WTC11 (cell line): ENCODE measurements at regions not wholly inside any gene's neighbourhood (a gene's known extent, or its start where the extent isn't known, plus 50 kb on each side); places are given as distances from the start of the nearest gene placed in this dataset.

ENCODE experiments used
- ATAC-seq: fragments of 200-7000 bp; cut with Tn5 transposase; 2 replicates; pipeline ENCODE4 v1.10.0; 2021; ENCODE audit warnings: mild to moderate bottlenecking, moderate library complexity
- CTCF ChIA-PET: fragments of 300-600 bp; sonication (Branson Sonifier 250); formaldehyde crosslinking; loops from one replicate; lab custom pipeline; 2021; ENCODE audit warnings: antibody characterized with exemption; lab: Charles Lee
- POLR2A ChIA-PET: fragments of 350-600 bp; sonication (Branson Sonifier 250); formaldehyde crosslinking; loops from one replicate; lab custom pipeline; 2021; ENCODE audit warnings: antibody characterized with exemption; lab: Charles Lee
- DNase-seq: peaks from one replicate; pipeline ENCODE4 v3.0.0; 2021; ENCODE audit warnings: low spot score
- H3K27ac Mint-ChIP-seq: 2 replicates; pipeline ENCODE4 v1.8.0; 2021; ENCODE audit warnings: mixed read lengths
- H3K27me3 Mint-ChIP-seq: 2 replicates; pipeline ENCODE4 v1.8.0; 2021; ENCODE audit warnings: low read depth, mild to moderate bottlenecking, moderate library complexity, mixed read lengths
- H3K36me3 Mint-ChIP-seq: 2 replicates; pipeline ENCODE4 v1.8.0; 2021; ENCODE audit warnings: mixed read lengths
- H3K4me1 Mint-ChIP-seq: 2 replicates; pipeline ENCODE4 v1.8.0; 2022; ENCODE audit warnings: mixed read lengths
- H3K4me3 Mint-ChIP-seq: 2 replicates; pipeline ENCODE4 v1.8.0; 2021; ENCODE audit warnings: mild to moderate bottlenecking, moderate library complexity, mixed read lengths
- H3K9me3 Mint-ChIP-seq: 2 replicates; pipeline ENCODE4 v1.8.0; 2021; ENCODE audit warnings: mixed read lengths
- ELF4 ChIP-seq: sonication (generic); formaldehyde crosslinking; IDR thresholded peaks from 2 replicates; pipeline ENCODE4 v1.8.1; 2022; ENCODE audit warnings: low read depth, mild to moderate bottlenecking, moderate library complexity, missing genetic modification reagents
- FOXK1 ChIP-seq: sonication (generic); formaldehyde crosslinking; IDR thresholded peaks from 2 replicates; pipeline ENCODE4 v1.8.0; 2022; ENCODE audit warnings: mild to moderate bottlenecking, moderate library complexity, missing genetic modification reagents
- KAT7 ChIP-seq: sonication (generic); formaldehyde crosslinking; IDR thresholded peaks from 2 replicates; pipeline ENCODE4 v1.8.1; 2023; ENCODE audit warnings: missing genetic modification reagents, mild to moderate bottlenecking, borderline replicate concordance
- MYBL2 ChIP-seq: sonication (generic); formaldehyde crosslinking; IDR thresholded peaks from 2 replicates; pipeline ENCODE4 v1.8.1; 2023; ENCODE audit warnings: mild to moderate bottlenecking, moderate library complexity, missing genetic modification reagents
- TEAD1 ChIP-seq: sonication (generic); formaldehyde crosslinking; IDR thresholded peaks from 2 replicates; pipeline ENCODE4 v1.8.0; 2022; ENCODE audit warnings: mild to moderate bottlenecking, missing genetic modification reagents
- ZBTB21 ChIP-seq: sonication (generic); formaldehyde crosslinking; IDR thresholded peaks from 2 replicates; pipeline ENCODE4 v1.8.1; 2023; ENCODE audit warnings: mild to moderate bottlenecking, missing genetic modification reagents, borderline replicate concordance
- ZNF232 ChIP-seq: sonication (generic); formaldehyde crosslinking; IDR thresholded peaks from 2 replicates; pipeline ENCODE4 v1.8.0; 2022; ENCODE audit warnings: mild to moderate bottlenecking, missing genetic modification reagents
- ZNF263 ChIP-seq: sonication (generic); formaldehyde crosslinking; IDR thresholded peaks from 2 replicates; pipeline ENCODE4 v1.8.1; 2022; ENCODE audit warnings: low read depth, mild to moderate bottlenecking, moderate library complexity, missing genetic modification reagents
- ZNF317 ChIP-seq: sonication (generic); formaldehyde crosslinking; IDR thresholded peaks from 2 replicates; pipeline ENCODE4 v1.8.1; 2023; ENCODE audit warnings: low read depth, mild to moderate bottlenecking, moderate library complexity, missing genetic modification reagents, borderline replicate concordance
- TF ChIP-seq, protein P1 (sequence below): sonication (generic); formaldehyde crosslinking; IDR thresholded peaks from 2 replicates; pipeline ENCODE4 v1.8.1; 2022; ENCODE audit warnings: mild to moderate bottlenecking, missing genetic modification reagents, moderate library complexity, borderline replicate concordance
- TF ChIP-seq, protein P2 (sequence below): sonication (generic); formaldehyde crosslinking; IDR thresholded peaks from 2 replicates; pipeline ENCODE4 v1.8.1; 2023; ENCODE audit warnings: mild to moderate bottlenecking, missing genetic modification reagents, moderate library complexity
- TF ChIP-seq, protein P3 (sequence below): sonication (generic); formaldehyde crosslinking; IDR thresholded peaks from 2 replicates; pipeline ENCODE4 v1.8.1; 2023; ENCODE audit warnings: mild to moderate bottlenecking, missing genetic modification reagents
- TF ChIP-seq, protein P4 (sequence below): sonication (generic); formaldehyde crosslinking; IDR thresholded peaks from 2 replicates; pipeline ENCODE4 v1.8.1; 2022; ENCODE audit warnings: mild to moderate bottlenecking, moderate library complexity, missing genetic modification reagents
- TF ChIP-seq, protein P5 (sequence below): sonication (generic); formaldehyde crosslinking; IDR thresholded peaks from 2 replicates; pipeline ENCODE4 v1.8.0; 2023; ENCODE audit warnings: missing genetic modification reagents, mild to moderate bottlenecking, borderline replicate concordance
- TF ChIP-seq, protein P6 (sequence below): sonication (generic); formaldehyde crosslinking; IDR thresholded peaks from 2 replicates; pipeline ENCODE4 v1.8.1; 2023; ENCODE audit warnings: mild to moderate bottlenecking, missing genetic modification reagents, borderline replicate concordance
- TF ChIP-seq, protein P7 (sequence below): sonication (generic); formaldehyde crosslinking; IDR thresholded peaks from 2 replicates; pipeline ENCODE4 v1.8.0; 2022; ENCODE audit warnings: mild to moderate bottlenecking, missing genetic modification reagents
- TF ChIP-seq, protein P8 (sequence below): fragments of 250-450 bp; sonication (Bioruptor Pico); IDR thresholded peaks from 2 replicates; pipeline ENCODE4 v1.9.0; 2021; ENCODE audit warnings: moderate library complexity, mild to moderate bottlenecking, inconsistent platforms, borderline replicate concordance
- TF ChIP-seq, protein P9 (sequence below): sonication (generic); formaldehyde crosslinking; conservative IDR thresholded peaks from 2 replicates; pipeline ENCODE4 v1.8.1; 2022; ENCODE audit warnings: mild to moderate bottlenecking, missing genetic modification reagents

DNA sequence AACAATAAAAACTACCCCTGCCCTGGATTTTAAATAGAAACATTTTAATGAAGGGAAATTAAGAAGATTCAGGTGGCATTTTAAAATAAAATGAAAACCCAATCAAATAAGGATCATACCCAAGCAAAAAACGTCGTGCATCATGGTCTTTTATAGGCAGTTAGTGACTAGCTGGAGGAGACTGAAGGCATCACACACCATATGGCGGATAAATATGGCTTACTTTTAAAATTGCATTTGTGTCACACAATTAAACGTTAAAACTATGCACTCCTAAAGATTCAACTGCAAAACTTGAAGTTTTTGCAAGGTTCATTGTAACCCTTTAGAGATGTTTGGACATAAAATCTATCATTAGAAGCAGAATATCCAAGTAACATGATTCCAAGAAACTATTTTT, 200.1 kb upstream of the NRG3 start:
- H3K4me1 Mint-ChIP-seq = peaks cover 16% of the 10 kb centered on the region
- ChIA-PET POLR2A (no interaction called here), CTCF (no interaction called here)
- H3K27me3 Mint-ChIP-seq = no peaks in the 10 kb centered on the region
- peaks cover 14% of the 10 kb centered on the region for H3K36me3 Mint-ChIP-seq
- no peak overlapping the region for H3K27ac Mint-ChIP-seq
- TF ChIP-seq, protein P1, sequence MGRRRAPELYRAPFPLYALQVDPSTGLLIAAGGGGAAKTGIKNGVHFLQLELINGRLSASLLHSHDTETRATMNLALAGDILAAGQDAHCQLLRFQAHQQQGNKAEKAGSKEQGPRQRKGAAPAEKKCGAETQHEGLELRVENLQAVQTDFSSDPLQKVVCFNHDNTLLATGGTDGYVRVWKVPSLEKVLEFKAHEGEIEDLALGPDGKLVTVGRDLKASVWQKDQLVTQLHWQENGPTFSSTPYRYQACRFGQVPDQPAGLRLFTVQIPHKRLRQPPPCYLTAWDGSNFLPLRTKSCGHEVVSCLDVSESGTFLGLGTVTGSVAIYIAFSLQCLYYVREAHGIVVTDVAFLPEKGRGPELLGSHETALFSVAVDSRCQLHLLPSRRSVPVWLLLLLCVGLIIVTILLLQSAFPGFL = no peak
- TF ChIP-seq, protein P2, sequence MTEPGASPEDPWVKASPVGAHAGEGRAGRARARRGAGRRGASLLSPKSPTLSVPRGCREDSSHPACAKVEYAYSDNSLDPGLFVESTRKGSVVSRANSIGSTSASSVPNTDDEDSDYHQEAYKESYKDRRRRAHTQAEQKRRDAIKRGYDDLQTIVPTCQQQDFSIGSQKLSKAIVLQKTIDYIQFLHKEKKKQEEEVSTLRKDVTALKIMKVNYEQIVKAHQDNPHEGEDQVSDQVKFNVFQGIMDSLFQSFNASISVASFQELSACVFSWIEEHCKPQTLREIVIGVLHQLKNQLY (CRISPR knock-in tag) = no peak
- TF ChIP-seq, protein P3, sequence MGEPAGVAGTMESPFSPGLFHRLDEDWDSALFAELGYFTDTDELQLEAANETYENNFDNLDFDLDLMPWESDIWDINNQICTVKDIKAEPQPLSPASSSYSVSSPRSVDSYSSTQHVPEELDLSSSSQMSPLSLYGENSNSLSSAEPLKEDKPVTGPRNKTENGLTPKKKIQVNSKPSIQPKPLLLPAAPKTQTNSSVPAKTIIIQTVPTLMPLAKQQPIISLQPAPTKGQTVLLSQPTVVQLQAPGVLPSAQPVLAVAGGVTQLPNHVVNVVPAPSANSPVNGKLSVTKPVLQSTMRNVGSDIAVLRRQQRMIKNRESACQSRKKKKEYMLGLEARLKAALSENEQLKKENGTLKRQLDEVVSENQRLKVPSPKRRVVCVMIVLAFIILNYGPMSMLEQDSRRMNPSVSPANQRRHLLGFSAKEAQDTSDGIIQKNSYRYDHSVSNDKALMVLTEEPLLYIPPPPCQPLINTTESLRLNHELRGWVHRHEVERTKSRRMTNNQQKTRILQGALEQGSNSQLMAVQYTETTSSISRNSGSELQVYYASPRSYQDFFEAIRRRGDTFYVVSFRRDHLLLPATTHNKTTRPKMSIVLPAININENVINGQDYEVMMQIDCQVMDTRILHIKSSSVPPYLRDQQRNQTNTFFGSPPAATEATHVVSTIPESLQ = no peak
- TF ChIP-seq ELF4 (no peak), ZBTB21 (no peak), MYBL2 (CRISPR knock-in tag) (no peak)
- TF ChIP-seq, protein P4, sequence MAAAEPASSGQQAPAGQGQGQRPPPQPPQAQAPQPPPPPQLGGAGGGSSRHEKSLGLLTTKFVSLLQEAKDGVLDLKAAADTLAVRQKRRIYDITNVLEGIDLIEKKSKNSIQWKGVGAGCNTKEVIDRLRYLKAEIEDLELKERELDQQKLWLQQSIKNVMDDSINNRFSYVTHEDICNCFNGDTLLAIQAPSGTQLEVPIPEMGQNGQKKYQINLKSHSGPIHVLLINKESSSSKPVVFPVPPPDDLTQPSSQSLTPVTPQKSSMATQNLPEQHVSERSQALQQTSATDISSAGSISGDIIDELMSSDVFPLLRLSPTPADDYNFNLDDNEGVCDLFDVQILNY (CRISPR knock-in tag) = no peak
- TF ChIP-seq, protein P5, sequence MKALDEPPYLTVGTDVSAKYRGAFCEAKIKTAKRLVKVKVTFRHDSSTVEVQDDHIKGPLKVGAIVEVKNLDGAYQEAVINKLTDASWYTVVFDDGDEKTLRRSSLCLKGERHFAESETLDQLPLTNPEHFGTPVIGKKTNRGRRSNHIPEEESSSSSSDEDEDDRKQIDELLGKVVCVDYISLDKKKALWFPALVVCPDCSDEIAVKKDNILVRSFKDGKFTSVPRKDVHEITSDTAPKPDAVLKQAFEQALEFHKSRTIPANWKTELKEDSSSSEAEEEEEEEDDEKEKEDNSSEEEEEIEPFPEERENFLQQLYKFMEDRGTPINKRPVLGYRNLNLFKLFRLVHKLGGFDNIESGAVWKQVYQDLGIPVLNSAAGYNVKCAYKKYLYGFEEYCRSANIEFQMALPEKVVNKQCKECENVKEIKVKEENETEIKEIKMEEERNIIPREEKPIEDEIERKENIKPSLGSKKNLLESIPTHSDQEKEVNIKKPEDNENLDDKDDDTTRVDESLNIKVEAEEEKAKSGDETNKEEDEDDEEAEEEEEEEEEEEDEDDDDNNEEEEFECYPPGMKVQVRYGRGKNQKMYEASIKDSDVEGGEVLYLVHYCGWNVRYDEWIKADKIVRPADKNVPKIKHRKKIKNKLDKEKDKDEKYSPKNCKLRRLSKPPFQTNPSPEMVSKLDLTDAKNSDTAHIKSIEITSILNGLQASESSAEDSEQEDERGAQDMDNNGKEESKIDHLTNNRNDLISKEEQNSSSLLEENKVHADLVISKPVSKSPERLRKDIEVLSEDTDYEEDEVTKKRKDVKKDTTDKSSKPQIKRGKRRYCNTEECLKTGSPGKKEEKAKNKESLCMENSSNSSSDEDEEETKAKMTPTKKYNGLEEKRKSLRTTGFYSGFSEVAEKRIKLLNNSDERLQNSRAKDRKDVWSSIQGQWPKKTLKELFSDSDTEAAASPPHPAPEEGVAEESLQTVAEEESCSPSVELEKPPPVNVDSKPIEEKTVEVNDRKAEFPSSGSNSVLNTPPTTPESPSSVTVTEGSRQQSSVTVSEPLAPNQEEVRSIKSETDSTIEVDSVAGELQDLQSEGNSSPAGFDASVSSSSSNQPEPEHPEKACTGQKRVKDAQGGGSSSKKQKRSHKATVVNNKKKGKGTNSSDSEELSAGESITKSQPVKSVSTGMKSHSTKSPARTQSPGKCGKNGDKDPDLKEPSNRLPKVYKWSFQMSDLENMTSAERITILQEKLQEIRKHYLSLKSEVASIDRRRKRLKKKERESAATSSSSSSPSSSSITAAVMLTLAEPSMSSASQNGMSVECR (CRISPR knock-in tag) = no peak
- H3K4me3 Mint-ChIP-seq = no peak overlapping the region
- ATAC-seq (no peak), DNase-seq (no peak)
- peaks cover 20% of the 10 kb centered on the region for H3K9me3 Mint-ChIP-seq

DNA sequence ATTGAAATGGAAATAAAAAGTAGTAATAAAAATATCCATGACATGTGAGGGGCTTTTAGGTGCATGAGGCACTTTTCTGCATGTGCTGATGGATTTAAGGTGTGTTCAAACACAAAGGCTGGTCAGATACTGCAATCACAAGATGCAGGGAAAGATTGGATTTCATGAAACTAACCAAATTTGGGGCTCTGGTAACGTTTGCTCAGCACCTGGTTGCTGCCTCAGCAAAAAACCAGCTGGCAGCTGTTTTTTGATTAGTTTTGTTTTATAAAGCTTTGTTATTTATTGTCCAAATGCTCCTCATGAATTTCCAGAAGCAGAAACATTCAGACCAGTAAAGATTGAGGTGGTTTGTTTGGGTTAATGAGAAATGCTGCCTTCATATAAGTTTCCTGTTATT, 195.7 kb upstream of the NRG3 start:
- Mint-ChIP-seq H3K27me3 (no peaks in the 10 kb centered on the region), H3K27ac (no peak overlapping the region), H3K9me3 (peaks cover 17% of the 10 kb centered on the region), H3K4me3 (no peak overlapping the region), H3K36me3 (peaks cover 14% of the 10 kb centered on the region), H3K4me1 (peaks cover 18% of the 10 kb centered on the region)
- DNase-seq (no peak), ATAC-seq (no peak)
- POLR2A ChIA-PET = no interaction called here
- CTCF ChIA-PET = no interaction called here
- TF ChIP-seq, protein P4 (CRISPR knock-in tag) = no peak
- TF ChIP-seq, protein P6, sequence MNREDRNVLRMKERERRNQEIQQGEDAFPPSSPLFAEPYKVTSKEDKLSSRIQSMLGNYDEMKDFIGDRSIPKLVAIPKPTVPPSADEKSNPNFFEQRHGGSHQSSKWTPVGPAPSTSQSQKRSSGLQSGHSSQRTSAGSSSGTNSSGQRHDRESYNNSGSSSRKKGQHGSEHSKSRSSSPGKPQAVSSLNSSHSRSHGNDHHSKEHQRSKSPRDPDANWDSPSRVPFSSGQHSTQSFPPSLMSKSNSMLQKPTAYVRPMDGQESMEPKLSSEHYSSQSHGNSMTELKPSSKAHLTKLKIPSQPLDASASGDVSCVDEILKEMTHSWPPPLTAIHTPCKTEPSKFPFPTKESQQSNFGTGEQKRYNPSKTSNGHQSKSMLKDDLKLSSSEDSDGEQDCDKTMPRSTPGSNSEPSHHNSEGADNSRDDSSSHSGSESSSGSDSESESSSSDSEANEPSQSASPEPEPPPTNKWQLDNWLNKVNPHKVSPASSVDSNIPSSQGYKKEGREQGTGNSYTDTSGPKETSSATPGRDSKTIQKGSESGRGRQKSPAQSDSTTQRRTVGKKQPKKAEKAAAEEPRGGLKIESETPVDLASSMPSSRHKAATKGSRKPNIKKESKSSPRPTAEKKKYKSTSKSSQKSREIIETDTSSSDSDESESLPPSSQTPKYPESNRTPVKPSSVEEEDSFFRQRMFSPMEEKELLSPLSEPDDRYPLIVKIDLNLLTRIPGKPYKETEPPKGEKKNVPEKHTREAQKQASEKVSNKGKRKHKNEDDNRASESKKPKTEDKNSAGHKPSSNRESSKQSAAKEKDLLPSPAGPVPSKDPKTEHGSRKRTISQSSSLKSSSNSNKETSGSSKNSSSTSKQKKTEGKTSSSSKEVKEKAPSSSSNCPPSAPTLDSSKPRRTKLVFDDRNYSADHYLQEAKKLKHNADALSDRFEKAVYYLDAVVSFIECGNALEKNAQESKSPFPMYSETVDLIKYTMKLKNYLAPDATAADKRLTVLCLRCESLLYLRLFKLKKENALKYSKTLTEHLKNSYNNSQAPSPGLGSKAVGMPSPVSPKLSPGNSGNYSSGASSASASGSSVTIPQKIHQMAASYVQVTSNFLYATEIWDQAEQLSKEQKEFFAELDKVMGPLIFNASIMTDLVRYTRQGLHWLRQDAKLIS (CRISPR knock-in tag) = no peak
- TF ChIP-seq, protein P7, sequence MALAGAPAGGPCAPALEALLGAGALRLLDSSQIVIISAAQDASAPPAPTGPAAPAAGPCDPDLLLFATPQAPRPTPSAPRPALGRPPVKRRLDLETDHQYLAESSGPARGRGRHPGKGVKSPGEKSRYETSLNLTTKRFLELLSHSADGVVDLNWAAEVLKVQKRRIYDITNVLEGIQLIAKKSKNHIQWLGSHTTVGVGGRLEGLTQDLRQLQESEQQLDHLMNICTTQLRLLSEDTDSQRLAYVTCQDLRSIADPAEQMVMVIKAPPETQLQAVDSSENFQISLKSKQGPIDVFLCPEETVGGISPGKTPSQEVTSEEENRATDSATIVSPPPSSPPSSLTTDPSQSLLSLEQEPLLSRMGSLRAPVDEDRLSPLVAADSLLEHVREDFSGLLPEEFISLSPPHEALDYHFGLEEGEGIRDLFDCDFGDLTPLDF (CRISPR knock-in tag) = no peak
- TF ChIP-seq, protein P8, sequence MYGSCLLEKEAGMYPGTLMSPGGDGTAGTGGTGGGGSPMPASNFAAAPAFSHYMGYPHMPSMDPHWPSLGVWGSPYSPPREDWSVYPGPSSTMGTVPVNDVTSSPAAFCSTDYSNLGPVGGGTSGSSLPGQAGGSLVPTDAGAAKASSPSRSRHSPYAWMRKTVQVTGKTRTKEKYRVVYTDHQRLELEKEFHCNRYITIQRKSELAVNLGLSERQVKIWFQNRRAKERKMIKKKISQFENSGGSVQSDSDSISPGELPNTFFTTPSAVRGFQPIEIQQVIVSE (CRISPR knock-in tag) = no peak
- no peak for TF ChIP-seq KAT7 (CRISPR knock-in tag)
- no peak for TF ChIP-seq FOXK1 (CRISPR knock-in tag)
- TF ChIP-seq ZNF263 (CRISPR knock-in tag) = no peak
- TF ChIP-seq, protein P9, sequence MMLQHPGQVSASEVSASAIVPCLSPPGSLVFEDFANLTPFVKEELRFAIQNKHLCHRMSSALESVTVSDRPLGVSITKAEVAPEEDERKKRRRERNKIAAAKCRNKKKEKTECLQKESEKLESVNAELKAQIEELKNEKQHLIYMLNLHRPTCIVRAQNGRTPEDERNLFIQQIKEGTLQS (CRISPR knock-in tag) = no peak
- TF ChIP-seq ZNF317 (CRISPR knock-in tag) = no peak
- no peak for TF ChIP-seq TEAD1 (CRISPR knock-in tag)
- no peak for TF ChIP-seq ZNF232 (CRISPR knock-in tag)
